Esophagus muscularis mucosa (tissue), 4 donors: ENCODE measurements at regions not wholly inside any gene's neighbourhood (a gene's known extent, or its start where the extent isn't known, plus 50 kb on each side); places are given as distances from the start of the nearest gene placed in this dataset.

Experiments
- DNase-seq: peaks from one replicate; pipeline ENCODE4 v3.0.0-alpha.2; 2017; ENCODE audit errors: extremely low spot score
- H3K27ac ChIP-seq, 4 donors: fragments of 200-600 bp; sonication (generic); replicated peaks in 1 of 4; 1 replicate in 3 of 4; 2 replicates in 1 of 4; pipeline ENCODE4 v1.5.1; 2016 to 2019; ENCODE audit warnings: mild to moderate bottlenecking in 1 of 4
- H3K27me3 ChIP-seq, 4 donors: fragments of 200-600 bp; sonication (generic); one replicate each; pipeline versions ENCODE4 v1.5.1 to v1.6.0; 2016 to 2019
- H3K36me3 ChIP-seq, 4 donors: fragments of 200-600 bp; sonication (generic); one replicate each; pipeline ENCODE4 v1.5.1; 2016 to 2019
- H3K4me1 ChIP-seq, 4 donors: fragments of 200-600 bp; sonication (generic); one replicate each; pipeline ENCODE4 v1.5.1; 2016 to 2019
- H3K4me3 ChIP-seq, 4 donors: fragments of 200-600 bp; sonication (generic); 1 replicate in 2 of 4; 2 replicates in 2 of 4; pipeline ENCODE4 v1.5.1; 2016 to 2019; ENCODE audit warnings: mild to moderate bottlenecking in 4 of 4, moderate library complexity in 1 of 4
- H3K9me3 ChIP-seq, 4 donors: fragments of 200-600 bp; sonication (generic); 1 replicate in 3 of 4; 2 replicates in 1 of 4; pipeline ENCODE4 v1.5.1; 2016 to 2019
- CTCF ChIP-seq, 3 experiments: fragments of 200-600 bp in 2 of 3; fragments of 450-650 bp in 1 of 3; sonication (generic) in 2 of 3; IDR thresholded peaks; one replicate each; pipeline ENCODE4 v1.5.1; 2017 to 2019; ENCODE audit warnings: antibody characterized with exemption in 3 of 3, mild to moderate bottlenecking in 2 of 3, moderate library complexity in 1 of 3
- EP300 ChIP-seq: sonication (generic); formaldehyde crosslinking; IDR thresholded peaks from one replicate; pipeline ENCODE4 v1.6.1; 2017; ENCODE audit warnings: antibody characterized with exemption
- POLR2A ChIP-seq: fragments of 450-650 bp; IDR thresholded peaks from one replicate; pipeline ENCODE4 v1.6.1; 2017; ENCODE audit warnings: antibody characterized with exemption, moderate library complexity, mild to moderate bottlenecking, low read depth
- POLR2AphosphoS5 ChIP-seq, 2 donors: sonication (generic); formaldehyde crosslinking; IDR thresholded peaks; one replicate each; pipeline ENCODE4 v1.6.1; 2017; ENCODE audit warnings: antibody characterized with exemption in 2 of 2
- WGBS: methylation state at CpG from one replicate; pipeline ENCODE4 v1.1.5; 2018; 5-methylcytosine and 5-hydroxymethylcytosine counted together
- intact Hi-C: fragments of 100-400 bp; cut with DNase I; formaldehyde crosslinking; loops from one replicate; pipeline ENCODE4 v1.15.1; 2023

GRCh38 chr12:80045594-80045993 is 53.7 kb upstream of the OTOGL start:
- no peaks in the 10 kb centered on the region for H3K9me3 ChIP-seq
- H3K4me3 ChIP-seq, result no peak overlapping the region
- H3K36me3 ChIP-seq, result no peaks in the 10 kb centered on the region
- no peak for DNase-seq
- no peaks in the 10 kb centered on the region for H3K27me3 ChIP-seq
- TF ChIP-seq CTCF (IDR thresholded peaks at IDR 0.05), result no peak
- TF ChIP-seq POLR2AphosphoS5 (IDR thresholded peaks at IDR 0.05), result no peak
- no peak for TF ChIP-seq POLR2A
- no peak for TF ChIP-seq EP300
- intact Hi-C loops, result no loop called here
- H3K4me1 ChIP-seq, result peaks cover 0 to 50% (median 39%) of the 10 kb centered on the region in 4 donors
- H3K27ac ChIP-seq, result peak overlapping the region in 3 of 4 donors; percentile 76 to 79 (median 79)
- 69% methylated on average over 3 of the region's 3 CpGs for WGBS

- DNase-seq, result no peak
- TF ChIP-seq POLR2AphosphoS5 (IDR thresholded peaks at IDR 0.05) (no peak), EP300 (no peak), POLR2A (no peak), CTCF (IDR thresholded peaks at IDR 0.05) (no peak)
- Histone ChIP-seq H3K4me1 (peaks cover 0 to 59% (median 45%) of the 10 kb centered on the region in 4 donors), H3K27ac (peak overlapping the region; percentile 76 to 80 (median 79)), H3K27me3 (no peaks in the 10 kb centered on the region), H3K9me3 (no peaks in the 10 kb centered on the region), H3K36me3 (no peaks in the 10 kb centered on the region), H3K4me3 (no peak overlapping the region)
- WGBS, result 67% methylated on average over 1 of the region's 1 CpG
- intact Hi-C loops, result no loop called here
These were observed 54.7 kb upstream of the OTOGL start for GRCh38 chr12:80044694-80045046.

GRCh38 chr12:80041692-80042091 is 57.6 kb upstream of the OTOGL start:
- intact Hi-C loops, result no loop called here
- peak overlapping the region; percentile 76 to 80 (median 79) for H3K27ac ChIP-seq
- H3K36me3 ChIP-seq, result no peaks in the 10 kb centered on the region
- peaks cover 0 to 81% (median 66%) of the 10 kb centered on the region in 4 donors for H3K4me1 ChIP-seq
- H3K27me3 ChIP-seq, result no peaks in the 10 kb centered on the region
- 25% methylated on average over 4 of the region's 4 CpGs for WGBS
- H3K4me3 ChIP-seq, result no peak overlapping the region
- DNase-seq, result no peak
- no peaks in the 10 kb centered on the region for H3K9me3 ChIP-seq
- TF ChIP-seq CTCF (IDR thresholded peaks at IDR 0.05), result no peak

DNA sequence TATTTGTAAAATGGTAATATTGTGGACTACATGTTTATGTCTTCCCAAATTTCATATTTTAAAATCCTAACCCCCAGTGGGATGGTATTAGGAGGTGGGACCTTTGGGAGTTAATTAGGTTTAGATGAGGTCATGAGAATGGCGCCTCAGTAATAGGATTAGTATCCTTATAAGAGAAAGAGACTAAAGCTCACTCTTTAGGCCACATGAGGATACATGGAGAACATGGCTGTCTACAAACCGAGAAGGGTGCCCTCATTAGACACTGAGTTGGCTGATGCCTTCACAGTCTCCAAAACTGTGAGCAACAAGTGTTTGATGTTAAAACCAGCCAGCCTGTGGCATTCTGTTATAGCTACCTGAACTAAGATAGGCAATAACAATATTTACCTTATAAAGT is 58.3 kb upstream of the OTOGL start:
- Histone ChIP-seq H3K36me3 (no peaks in the 10 kb centered on the region), H3K9me3 (no peaks in the 10 kb centered on the region), H3K4me1 (peaks cover 0 to 82% (median 66%) of the 10 kb centered on the region in 4 donors), H3K27ac (peak overlapping the region; percentile 76 to 80 (median 79)), H3K27me3 (no peaks in the 10 kb centered on the region), H3K4me3 (no peak overlapping the region)
- 52% methylated on average over 2 of the region's 2 CpGs for WGBS
- TF ChIP-seq POLR2AphosphoS5 (IDR thresholded peaks at IDR 0.05) (no peak), EP300 (no peak), CTCF (IDR thresholded peaks at IDR 0.05) (no peak), POLR2A (no peak)
- DNase-seq, result no peak
- intact Hi-C loops, result no loop called here

DNA sequence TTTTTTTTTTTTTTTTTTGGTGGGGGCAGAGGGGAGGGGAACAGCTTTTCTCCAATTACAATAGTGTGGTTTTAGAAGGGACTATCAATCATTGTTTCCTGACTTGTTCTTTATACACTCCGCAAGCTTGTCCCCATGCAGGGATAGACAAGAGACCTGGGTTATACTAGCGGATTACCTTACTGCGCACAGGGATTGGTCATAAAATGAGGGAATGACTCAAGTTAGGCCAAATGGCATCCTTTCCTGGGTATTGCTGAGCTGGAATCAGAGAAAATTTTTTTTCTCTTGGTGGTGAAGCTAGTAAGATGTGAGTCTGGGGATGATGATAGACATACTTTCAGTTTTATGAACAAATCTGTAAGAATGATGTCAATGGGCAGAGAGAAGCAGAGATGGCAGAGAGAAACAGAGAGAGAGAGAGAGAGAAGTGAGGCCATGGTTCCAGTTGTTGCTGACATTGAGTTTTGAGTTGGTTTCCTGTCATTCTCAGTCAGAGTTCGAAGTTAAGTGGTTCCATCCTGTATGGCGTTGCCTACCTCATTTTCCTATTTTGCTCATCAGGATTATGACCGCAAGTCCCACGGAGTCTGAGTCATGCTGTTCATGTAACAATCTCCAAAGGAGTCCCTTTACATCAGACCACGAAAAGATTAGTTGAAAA is 59.1 kb upstream of the OTOGL start:
- Histone ChIP-seq H3K27ac (peak overlapping the region; percentile 76 to 80 (median 79)), H3K36me3 (no peaks in the 10 kb centered on the region), H3K4me1 (peaks cover 0 to 88% (median 72%) of the 10 kb centered on the region in 4 donors), H3K27me3 (no peaks in the 10 kb centered on the region), H3K9me3 (no peaks in the 10 kb centered on the region), H3K4me3 (no peak overlapping the region)
- 78% methylated on average over 8 of the region's 8 CpGs for WGBS
- TF ChIP-seq POLR2A, result no peak
- DNase-seq, result no peak
- intact Hi-C loops, result no loop called here
